ENCODE measurements at regions not wholly inside any gene's neighbourhood (a gene's known extent, or its start where the extent isn't known, plus 50 kb on each side); places are given as distances from the start of the nearest gene placed in this dataset.
"Not testable (repeated sequence)": the region's sequence is repeated elsewhere in the genome, so short reads cannot be mapped to it uniquely, and the experiment has no call there.

GRCh38 chr4:173685831-173686210 lies 155.8 kb upstream of the HAND2 start:
- no peak for DNase-seq

GRCh38 chr4:173685165-173685830 lies 155.3 kb upstream of the HAND2 start:
- DNase-seq = no peak

DNA sequence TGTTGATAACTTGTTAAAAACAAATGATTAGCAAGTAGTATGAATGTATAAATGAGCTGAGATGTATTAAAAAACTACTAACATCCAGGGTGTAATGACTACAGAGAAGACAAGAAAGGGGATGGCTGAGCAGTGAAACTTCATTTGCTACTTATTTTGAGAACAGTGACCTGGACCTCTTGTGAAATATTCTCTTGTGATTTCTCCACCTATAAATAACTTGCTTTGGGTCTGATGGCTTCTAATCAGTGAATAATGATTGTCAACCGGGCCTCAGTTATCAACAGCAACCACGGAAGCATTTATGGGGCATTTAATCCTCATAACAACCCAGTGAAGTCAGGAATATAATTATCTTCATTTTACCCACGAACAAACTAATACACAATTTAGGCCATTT lies 154.2 kb upstream of the HAND2 start:
- no peak for DNase-seq

- DNase-seq = no peak
Measured at GRCh38 chr4:173682609-173683008, 152.6 kb upstream of the HAND2 start.

- no peak for DNase-seq
Measured at GRCh38 chr4:173680278-173680677, 150.2 kb upstream of the HAND2 start.

GRCh38 chr4:173675446-173675845 lies 145.4 kb upstream of the HAND2 start:
- DNase-seq = no peak

DNA sequence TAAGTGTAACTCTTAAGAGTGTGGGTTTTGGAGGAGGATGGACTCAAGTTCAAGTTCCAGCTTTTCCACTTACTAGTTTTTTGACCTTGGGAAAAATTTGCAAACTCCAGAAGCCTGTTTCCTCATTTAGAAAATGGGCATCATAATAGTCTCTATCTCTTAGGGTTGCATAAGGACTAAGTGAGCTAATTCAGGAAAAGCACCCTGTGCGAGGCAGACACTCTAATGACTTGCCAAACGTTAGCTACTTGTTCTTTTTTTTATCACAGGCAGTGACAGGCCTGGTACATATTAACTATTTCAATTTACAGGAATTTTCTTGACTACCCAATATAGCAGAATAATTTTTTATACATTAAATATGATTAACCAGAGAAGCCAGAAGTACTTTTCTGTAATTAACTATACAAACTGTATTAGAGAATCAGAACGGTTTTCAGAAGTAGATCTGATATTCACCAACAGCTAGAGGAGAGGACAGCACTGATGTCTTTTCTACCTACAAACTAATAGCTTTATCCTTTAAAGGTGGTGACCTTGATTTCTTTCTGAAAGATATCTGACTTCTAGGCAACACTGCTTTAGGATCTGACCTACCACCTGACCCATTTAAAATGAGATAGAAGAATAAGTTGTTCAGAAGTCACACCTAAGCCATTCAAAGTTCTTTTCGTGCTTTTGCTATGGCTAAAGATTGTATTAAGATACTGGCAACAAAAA lies 139.6 kb upstream of the HAND2 start:
- DNase-seq = no peak

GRCh38 chr4:173661001-173661400 lies 131.0 kb upstream of the HAND2 start:
- DNase-seq = no peak

- DNase-seq = no peak
Measured at GRCh38 chr4:173656898-173657297, 126.9 kb upstream of the HAND2 start.

- DNase-seq = no peak
Measured at GRCh38 chr4:173652283-173652931, 122.4 kb upstream of the HAND2 start.

DNA sequence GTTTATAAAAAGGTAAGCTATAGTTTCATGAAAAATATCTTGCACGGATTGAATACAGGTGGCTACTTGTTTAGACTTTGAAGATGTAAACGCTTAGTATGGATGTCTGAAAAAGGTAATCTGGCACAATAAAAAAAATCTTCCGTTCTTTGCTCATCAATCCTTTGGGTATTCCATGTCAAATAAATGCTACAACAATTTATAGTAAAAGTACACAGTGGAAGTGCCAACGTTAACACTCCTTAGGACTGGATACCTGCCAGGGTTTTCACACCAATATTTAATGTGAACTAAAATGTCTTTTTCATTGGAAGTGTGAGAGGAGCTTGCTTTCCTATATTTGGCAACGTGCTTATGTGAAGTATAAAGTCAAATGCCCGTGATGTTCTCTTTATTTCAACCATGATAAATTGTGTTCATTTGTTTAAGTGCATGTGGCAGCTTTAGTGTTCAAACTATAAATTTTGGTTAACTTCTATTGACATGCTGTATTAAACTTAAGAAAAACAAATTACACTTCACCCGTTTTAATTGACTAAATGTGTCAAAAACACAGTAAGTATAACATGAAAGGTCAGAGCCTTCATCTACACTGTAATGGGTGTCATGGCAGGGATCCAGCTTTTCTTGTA lies 121.7 kb upstream of the HAND2 start:
- no peak for DNase-seq

DNA sequence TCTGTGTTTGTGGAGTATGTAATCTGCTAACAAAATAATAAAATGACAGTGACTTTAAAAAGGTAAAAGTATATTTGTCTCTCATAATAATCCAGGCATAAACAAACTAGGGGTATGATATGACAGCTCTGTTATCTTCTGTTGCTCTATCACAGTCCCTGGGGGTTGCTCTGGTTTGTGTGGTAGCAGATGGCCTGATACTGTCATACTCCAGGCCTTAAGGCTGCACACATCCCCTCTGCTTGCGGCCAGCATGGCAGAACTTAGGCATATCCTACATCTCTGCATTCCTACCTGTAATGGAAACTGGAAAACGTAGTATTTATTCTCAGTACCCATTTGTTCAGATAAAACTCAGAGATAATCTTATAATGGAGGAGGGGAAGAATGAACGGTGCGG lies 117.9 kb upstream of the HAND2 start:
- DNase-seq = no peak

GRCh38 chr4:173642509-173642908 lies 112.5 kb upstream of the HAND2 start:
- no peak for DNase-seq

DNA sequence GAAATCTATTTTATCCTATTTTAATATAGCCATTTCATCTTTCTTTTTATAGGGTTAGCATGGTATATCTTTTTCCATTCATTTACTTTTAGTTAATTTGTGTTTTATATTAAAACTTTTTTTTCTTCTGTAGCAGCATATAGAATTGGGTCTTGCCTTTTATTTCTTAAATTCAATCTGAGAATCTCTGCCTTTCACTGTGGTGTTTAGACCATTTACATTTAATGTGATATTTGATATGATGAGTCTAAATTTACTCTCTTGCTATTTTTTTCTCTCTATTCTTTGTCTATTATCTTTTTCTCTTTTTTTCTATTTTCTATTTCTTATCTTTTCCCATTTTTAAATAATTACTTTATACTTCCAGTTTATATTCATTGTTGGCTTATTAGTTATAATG lies 105.4 kb upstream of the HAND2 start:
- no peak for DNase-seq

DNA sequence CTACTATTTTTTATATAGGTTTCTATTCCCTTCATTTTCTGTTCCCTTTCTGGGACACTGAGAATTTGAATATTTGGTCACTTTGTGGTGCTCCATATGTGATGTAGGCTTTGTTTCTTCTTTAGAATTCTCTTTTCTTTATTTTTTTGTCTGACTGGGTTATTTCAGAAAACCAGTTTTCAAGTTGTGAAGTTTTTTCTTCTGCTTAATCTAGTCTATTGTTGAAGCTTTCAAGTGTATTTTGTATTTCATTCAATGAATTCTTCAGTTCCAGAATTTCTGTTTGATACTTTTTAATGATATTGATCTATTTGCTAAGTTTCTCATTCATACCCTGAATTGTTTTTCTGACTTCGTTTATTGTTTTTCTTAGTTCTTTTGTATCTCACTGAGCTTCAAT lies 96.2 kb upstream of the HAND2 start:
- no peak for DNase-seq

GRCh38 chr4:173618648-173619047 lies 88.6 kb upstream of the HAND2 start:
- DNase-seq = not testable (repeated sequence)

DNA sequence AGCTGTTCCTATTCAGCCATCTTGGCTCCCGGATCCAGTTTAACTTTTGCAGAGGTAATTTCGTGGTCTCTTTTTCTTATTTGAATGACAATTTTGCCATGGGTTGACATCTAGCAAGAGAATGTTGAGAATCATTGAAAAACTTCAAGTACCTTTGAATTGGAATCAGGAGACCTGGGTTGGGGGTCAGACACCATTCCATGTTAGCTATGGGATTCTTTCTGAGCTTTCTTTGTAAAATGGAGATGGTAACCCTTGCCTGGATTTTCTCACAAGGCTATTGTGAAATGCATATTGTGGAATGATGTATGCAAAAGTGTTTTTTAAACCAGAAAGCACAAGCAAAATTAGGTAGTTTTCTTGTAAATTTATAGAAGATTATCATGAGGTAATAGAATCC lies 79.1 kb upstream of the HAND2 start:
- DNase-seq = no peak

DNA sequence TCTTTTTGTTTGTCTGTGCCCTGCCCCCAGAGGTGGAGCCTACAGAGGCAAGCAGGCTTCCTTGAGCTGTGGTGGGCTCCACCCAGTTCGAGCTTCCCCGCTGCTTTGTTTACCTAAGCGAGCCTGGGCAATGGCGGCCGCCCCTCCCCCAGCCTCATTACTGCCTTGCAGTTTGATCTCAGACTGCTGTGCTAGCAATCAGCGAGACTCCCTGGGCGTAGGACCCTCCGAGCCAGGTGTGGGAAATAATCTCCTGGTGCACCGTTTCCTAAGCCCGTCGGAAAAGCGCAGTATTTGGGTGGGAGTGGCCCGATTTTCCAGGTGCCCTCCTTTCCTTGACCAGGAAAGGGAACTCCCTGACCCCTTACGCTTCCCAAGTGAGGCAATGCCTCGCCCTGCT lies 78.6 kb upstream of the HAND2 start:
- DNase-seq = not testable (repeated sequence)

DNA sequence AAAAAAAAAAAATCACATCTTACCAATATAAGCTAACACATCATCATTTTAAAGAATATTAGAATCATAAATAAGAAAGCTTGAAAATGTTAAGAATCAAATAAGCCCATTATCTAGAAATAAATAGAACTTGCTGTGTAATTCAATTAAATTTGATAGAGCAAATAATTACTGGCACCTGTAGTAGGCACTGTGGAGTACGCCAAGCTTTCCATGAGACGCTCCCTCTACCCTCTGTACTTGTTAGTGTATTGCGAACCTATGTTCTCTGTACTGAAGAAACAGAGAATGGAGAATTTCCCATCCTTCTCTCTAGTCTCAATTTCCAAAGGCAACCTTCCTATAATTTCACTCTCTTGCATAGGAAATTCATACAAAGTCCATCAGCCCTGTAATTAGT lies 61.7 kb upstream of the HAND2 start:
- DNase-seq = no peak

GRCh38 chr4:173590697-173591096 lies 60.7 kb upstream of the HAND2 start:
- no peak for DNase-seq

DNA sequence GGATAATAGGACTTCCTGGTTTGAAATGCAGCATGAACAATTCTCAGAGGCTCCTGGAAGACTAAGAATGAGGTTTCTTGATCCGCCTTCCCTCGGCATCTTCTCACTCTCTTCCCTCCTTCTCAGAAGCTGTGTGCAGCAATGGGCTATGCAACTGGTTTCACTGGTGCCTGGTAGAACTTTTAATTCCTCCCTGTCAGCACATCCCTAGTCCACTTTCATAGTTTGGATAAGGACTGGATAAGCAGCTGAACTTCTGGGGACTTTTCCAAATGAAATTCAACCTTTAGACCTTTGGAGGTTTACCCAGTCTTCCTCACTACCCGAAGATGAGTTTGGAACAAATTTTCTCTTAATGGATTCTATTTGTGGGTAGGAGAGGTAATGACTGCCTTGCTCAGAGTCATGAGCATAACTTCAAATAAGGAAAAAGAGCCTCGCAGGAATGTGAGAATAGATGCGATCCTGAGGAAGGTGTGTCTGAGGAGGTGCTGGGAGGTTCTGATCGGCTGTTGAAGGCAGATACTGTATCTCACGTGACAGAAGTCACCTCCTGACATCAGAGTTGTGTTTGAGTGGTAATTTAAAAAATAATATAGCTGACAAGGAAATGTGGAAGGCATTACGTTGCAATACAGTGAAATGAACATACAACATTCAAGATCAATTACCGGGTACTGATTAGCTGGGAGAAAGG lies 56.0 kb upstream of the HAND2 start:
- DNase-seq = no peak

- DNase-seq = no peak
Measured at GRCh38 chr4:173584506-173584905, 54.5 kb upstream of the HAND2 start.

Data from activated CD4-positive, alpha-beta T cell treated with anti-CD3 and anti-CD28 coated beads, Interleukin-2, amount 50 U/mL, for 1 hour (primary cell).